Dendritic cell treated with granulocyte-macrophage colony-stimulating factor and Interleukin-4, amounts not matched to agents 40 ng/mL and 50 ng/mL, for 4 days (primary cell): ENCODE measurements at regions not wholly inside any gene's neighbourhood (a gene's known extent, or its start where the extent isn't known, plus 50 kb on each side); places are given as distances from the start of the nearest gene placed in this dataset.

Experiments used
- H3K27ac Mint-ChIP-seq: one replicate; pipeline ENCODE4 v1.8.0; 2022; ENCODE audit warnings: mild to moderate bottlenecking, mixed read lengths
- H3K27me3 Mint-ChIP-seq: one replicate; pipeline ENCODE4 v1.8.0; 2022; ENCODE audit warnings: mild to moderate bottlenecking, mixed read lengths
- H3K36me3 Mint-ChIP-seq: one replicate; pipeline ENCODE4 v1.8.0; 2022; ENCODE audit warnings: low read depth, mixed read lengths
- H3K4me1 Mint-ChIP-seq: one replicate; pipeline ENCODE4 v1.8.0; 2022; ENCODE audit warnings: low read depth, mixed read lengths
- H3K4me3 Mint-ChIP-seq: one replicate; pipeline ENCODE4 v1.8.0; 2022; ENCODE audit warnings: mild to moderate bottlenecking, moderate library complexity, mixed read lengths
- H3K9me3 Mint-ChIP-seq: one replicate; pipeline ENCODE4 v1.8.0; 2022; ENCODE audit warnings: mixed read lengths
- intact Hi-C: fragments of 100-400 bp; cut with micrococcal nuclease; formaldehyde crosslinking; loops from one replicate; pipeline ENCODE4 v1.15.0; 2022

DNA sequence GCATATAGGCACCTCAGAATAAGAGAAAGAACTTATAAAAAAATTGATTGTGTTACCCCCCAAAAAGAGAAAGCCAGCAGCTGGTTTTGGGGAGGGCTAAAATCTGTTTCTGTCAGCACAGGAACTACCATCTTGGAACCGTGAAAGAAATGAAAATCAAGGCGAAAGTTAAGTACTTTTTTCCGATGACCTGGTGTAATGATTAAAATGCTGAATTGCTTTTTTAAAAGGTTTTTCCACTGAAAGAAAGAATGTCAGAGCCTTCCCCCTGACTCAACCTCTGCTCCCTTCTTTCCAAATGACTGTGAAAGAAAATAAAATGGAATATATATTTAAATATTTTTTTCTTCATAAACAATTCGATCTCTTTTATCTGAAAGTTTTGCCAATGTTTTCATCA, 570.5 kb upstream of the CFAP20DC start:
- intact Hi-C loops = no loop called here
- H3K27ac Mint-ChIP-seq = no peak overlapping the region
- no peaks in the 10 kb centered on the region for H3K27me3 Mint-ChIP-seq
- H3K4me1 Mint-ChIP-seq = no peaks in the 10 kb centered on the region
- no peak overlapping the region for H3K4me3 Mint-ChIP-seq
- no peaks in the 10 kb centered on the region for H3K36me3 Mint-ChIP-seq
- peaks cover 19% of the 10 kb centered on the region for H3K9me3 Mint-ChIP-seq

GRCh38 chr3:59612444-59612715, 562.6 kb upstream of the CFAP20DC start:
- Mint-ChIP-seq H3K27me3 (no peaks in the 10 kb centered on the region), H3K36me3 (no peaks in the 10 kb centered on the region), H3K4me1 (no peaks in the 10 kb centered on the region), H3K27ac (no peak overlapping the region), H3K4me3 (no peak overlapping the region), H3K9me3 (peaks cover 19% of the 10 kb centered on the region)
- intact Hi-C loops = no loop called here

- no peaks in the 10 kb centered on the region for H3K27me3 Mint-ChIP-seq
- intact Hi-C loops = no loop called here
- peaks cover 19% of the 10 kb centered on the region for H3K9me3 Mint-ChIP-seq
- no peaks in the 10 kb centered on the region for H3K36me3 Mint-ChIP-seq
- H3K27ac Mint-ChIP-seq = no peak overlapping the region
- no peak overlapping the region for H3K4me3 Mint-ChIP-seq
- H3K4me1 Mint-ChIP-seq = no peaks in the 10 kb centered on the region
Measured at GRCh38 chr3:59611649-59612443, 562.0 kb upstream of the CFAP20DC start.

GRCh38 chr3:59609657-59610348, 560.0 kb upstream of the CFAP20DC start:
- no peaks in the 10 kb centered on the region for H3K36me3 Mint-ChIP-seq
- H3K4me1 Mint-ChIP-seq = no peaks in the 10 kb centered on the region
- H3K4me3 Mint-ChIP-seq = no peak overlapping the region
- intact Hi-C loops = no loop called here
- no peaks in the 10 kb centered on the region for H3K27me3 Mint-ChIP-seq
- peaks cover 4% of the 10 kb centered on the region for H3K9me3 Mint-ChIP-seq
- H3K27ac Mint-ChIP-seq = no peak overlapping the region

- Mint-ChIP-seq H3K36me3 (no peaks in the 10 kb centered on the region), H3K9me3 (no peaks in the 10 kb centered on the region), H3K4me3 (no peak overlapping the region), H3K27me3 (no peaks in the 10 kb centered on the region), H3K4me1 (no peaks in the 10 kb centered on the region), H3K27ac (no peak overlapping the region)
- intact Hi-C loops = no loop called here
Measured at GRCh38 chr3:59608356-59608755, 558.5 kb upstream of the CFAP20DC start.

DNA sequence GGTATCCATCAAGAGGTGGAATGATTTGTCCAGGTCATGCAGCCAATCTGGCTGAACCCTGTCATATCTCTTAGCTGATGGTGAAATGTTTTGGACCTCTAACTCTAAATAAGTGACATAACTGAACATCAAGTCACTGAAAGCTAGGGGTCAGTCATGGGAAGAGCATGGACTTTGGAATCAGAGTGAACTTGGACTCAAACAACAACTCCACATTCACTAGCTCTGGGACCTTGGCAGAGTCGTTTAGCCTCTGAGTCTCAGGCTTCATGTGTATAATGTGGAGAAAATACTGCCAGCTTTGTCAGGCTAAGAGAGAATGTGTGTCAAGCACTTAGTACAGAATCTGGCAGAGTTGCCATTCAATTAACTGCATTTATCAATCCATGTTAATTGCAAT, 557.8 kb upstream of the CFAP20DC start:
- no peak overlapping the region for H3K27ac Mint-ChIP-seq
- H3K36me3 Mint-ChIP-seq = no peaks in the 10 kb centered on the region
- no peaks in the 10 kb centered on the region for H3K9me3 Mint-ChIP-seq
- no peak overlapping the region for H3K4me3 Mint-ChIP-seq
- H3K4me1 Mint-ChIP-seq = no peaks in the 10 kb centered on the region
- no peaks in the 10 kb centered on the region for H3K27me3 Mint-ChIP-seq
- intact Hi-C loops = no loop called here

- Mint-ChIP-seq H3K27ac (no peak overlapping the region), H3K4me3 (no peak overlapping the region), H3K4me1 (no peaks in the 10 kb centered on the region), H3K36me3 (no peaks in the 10 kb centered on the region), H3K9me3 (no peaks in the 10 kb centered on the region), H3K27me3 (no peaks in the 10 kb centered on the region)
- intact Hi-C loops = no loop called here
Measured at GRCh38 chr3:59606638-59607266, 556.9 kb upstream of the CFAP20DC start.

DNA sequence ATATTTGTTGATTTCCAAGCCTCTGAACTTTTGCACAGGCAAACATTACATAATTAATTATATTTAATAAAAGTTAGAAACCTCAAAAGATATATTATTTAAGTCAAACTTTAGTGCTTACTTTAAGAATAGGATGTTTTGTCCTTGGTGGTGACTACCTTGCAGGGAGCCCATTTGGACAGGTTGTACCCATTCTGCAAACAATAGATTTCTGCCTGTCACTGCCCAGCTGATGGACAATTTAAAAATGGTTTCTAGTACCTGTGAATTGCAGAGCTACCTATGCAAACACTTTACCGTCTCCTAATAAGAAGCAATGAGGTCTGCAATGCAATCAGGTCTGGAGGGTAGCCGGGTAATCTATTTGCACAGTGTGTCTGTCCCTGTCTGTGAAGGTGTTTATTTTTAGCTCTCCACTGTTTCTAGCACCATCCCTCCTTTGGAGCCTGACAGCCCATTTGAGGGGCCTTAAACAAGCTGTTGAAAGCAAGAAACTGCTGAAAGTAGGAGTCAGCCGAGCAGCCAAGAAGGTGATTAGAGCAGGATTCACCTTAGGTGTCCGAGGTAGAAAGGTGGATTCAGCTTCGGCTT, 556.2 kb upstream of the CFAP20DC start:
- Mint-ChIP-seq H3K27ac (no peak overlapping the region), H3K9me3 (no peaks in the 10 kb centered on the region), H3K4me3 (no peak overlapping the region), H3K27me3 (no peaks in the 10 kb centered on the region), H3K36me3 (no peaks in the 10 kb centered on the region), H3K4me1 (no peaks in the 10 kb centered on the region)
- intact Hi-C loops = no loop called here

- no peaks in the 10 kb centered on the region for H3K4me1 Mint-ChIP-seq
- no peak overlapping the region for H3K27ac Mint-ChIP-seq
- intact Hi-C loops = no loop called here
- no peaks in the 10 kb centered on the region for H3K36me3 Mint-ChIP-seq
- H3K4me3 Mint-ChIP-seq = no peak overlapping the region
- no peaks in the 10 kb centered on the region for H3K9me3 Mint-ChIP-seq
- no peaks in the 10 kb centered on the region for H3K27me3 Mint-ChIP-seq
Measured at GRCh38 chr3:59605318-59605717, 555.5 kb upstream of the CFAP20DC start.

DNA sequence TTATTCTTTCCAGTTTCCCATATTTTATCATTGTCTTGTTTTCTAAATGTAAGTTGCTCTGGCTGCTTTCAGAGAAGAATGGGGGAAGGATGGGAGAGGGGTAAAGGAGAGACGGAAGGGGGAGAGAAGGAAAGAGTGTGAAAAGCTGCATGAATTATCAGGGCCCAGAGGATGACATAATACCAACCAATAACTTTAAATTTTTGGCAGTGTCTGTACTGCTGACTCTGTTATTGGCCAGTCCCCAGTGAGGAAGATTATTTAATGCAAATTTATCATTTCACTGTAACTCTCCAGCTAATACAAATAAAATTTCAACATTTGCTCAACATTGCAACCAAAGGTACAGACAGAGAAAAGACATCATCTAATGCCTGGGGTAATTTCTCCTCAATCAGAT, 551.7 kb upstream of the CFAP20DC start:
- Mint-ChIP-seq H3K27me3 (no peaks in the 10 kb centered on the region), H3K9me3 (no peaks in the 10 kb centered on the region), H3K36me3 (no peaks in the 10 kb centered on the region), H3K27ac (no peak overlapping the region), H3K4me1 (no peaks in the 10 kb centered on the region), H3K4me3 (no peak overlapping the region)
- intact Hi-C loops = no loop called here

DNA sequence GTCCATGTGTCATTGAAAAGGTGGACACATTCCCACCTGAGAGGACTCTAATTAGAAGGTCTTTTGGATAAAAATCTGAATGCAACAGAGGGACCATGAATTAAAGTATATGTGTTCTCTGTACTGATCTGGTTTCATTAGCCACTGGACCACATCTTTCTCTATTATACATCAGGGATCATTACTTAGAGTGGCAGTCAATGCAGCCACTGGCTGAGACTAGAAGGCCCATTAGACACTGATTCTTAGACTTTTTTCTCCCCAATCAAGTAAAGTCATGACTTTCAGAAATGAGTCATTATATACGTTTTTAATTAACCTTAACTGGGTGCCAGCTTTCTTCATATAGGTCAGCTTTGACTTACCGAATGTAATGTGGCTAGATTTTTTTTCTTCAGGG, 550.8 kb upstream of the CFAP20DC start:
- H3K27ac Mint-ChIP-seq = no peak overlapping the region
- no peaks in the 10 kb centered on the region for H3K4me1 Mint-ChIP-seq
- H3K36me3 Mint-ChIP-seq = no peaks in the 10 kb centered on the region
- H3K9me3 Mint-ChIP-seq = no peaks in the 10 kb centered on the region
- intact Hi-C loops = no loop called here
- no peak overlapping the region for H3K4me3 Mint-ChIP-seq
- H3K27me3 Mint-ChIP-seq = no peaks in the 10 kb centered on the region

- H3K27me3 Mint-ChIP-seq = peaks cover 2% of the 10 kb centered on the region
- intact Hi-C loops = no loop called here
- H3K4me3 Mint-ChIP-seq = no peak overlapping the region
- H3K4me1 Mint-ChIP-seq = no peaks in the 10 kb centered on the region
- no peak overlapping the region for H3K27ac Mint-ChIP-seq
- H3K9me3 Mint-ChIP-seq = no peaks in the 10 kb centered on the region
- no peaks in the 10 kb centered on the region for H3K36me3 Mint-ChIP-seq
Measured at GRCh38 chr3:59596741-59597140, 546.9 kb upstream of the CFAP20DC start.

GRCh38 chr3:59595830-59596229, 546.0 kb upstream of the CFAP20DC start:
- Mint-ChIP-seq H3K27ac (no peak overlapping the region), H3K4me3 (no peak overlapping the region), H3K4me1 (no peaks in the 10 kb centered on the region), H3K9me3 (no peaks in the 10 kb centered on the region), H3K36me3 (no peaks in the 10 kb centered on the region), H3K27me3 (peaks cover 2% of the 10 kb centered on the region)
- intact Hi-C loops = no loop called here

- no peaks in the 10 kb centered on the region for H3K9me3 Mint-ChIP-seq
- no peak overlapping the region for H3K4me3 Mint-ChIP-seq
- no peaks in the 10 kb centered on the region for H3K4me1 Mint-ChIP-seq
- H3K36me3 Mint-ChIP-seq = no peaks in the 10 kb centered on the region
- H3K27me3 Mint-ChIP-seq = peaks cover 2% of the 10 kb centered on the region
- H3K27ac Mint-ChIP-seq = no peak overlapping the region
- intact Hi-C loops = no loop called here
Measured at GRCh38 chr3:59593380-59593779, 543.6 kb upstream of the CFAP20DC start.
